ENCODE measurements at regions not wholly inside any gene's neighbourhood (a gene's known extent, or its start where the extent isn't known, plus 50 kb on each side); places are given as distances from the start of the nearest gene placed in this dataset.

- no peak for TF ChIP-seq EP300 (conservative IDR thresholded peaks at IDR 0.05; ENCODE audit: poor library complexity, severe bottlenecking)
- TF ChIP-seq CTCF (IDR thresholded peaks at IDR 0.05; ENCODE audit: poor library complexity, severe bottlenecking): no peak
- TF ChIP-seq POLR2AphosphoS5 (IDR thresholded peaks at IDR 0.05): no peak
- TF ChIP-seq, protein P1, sequence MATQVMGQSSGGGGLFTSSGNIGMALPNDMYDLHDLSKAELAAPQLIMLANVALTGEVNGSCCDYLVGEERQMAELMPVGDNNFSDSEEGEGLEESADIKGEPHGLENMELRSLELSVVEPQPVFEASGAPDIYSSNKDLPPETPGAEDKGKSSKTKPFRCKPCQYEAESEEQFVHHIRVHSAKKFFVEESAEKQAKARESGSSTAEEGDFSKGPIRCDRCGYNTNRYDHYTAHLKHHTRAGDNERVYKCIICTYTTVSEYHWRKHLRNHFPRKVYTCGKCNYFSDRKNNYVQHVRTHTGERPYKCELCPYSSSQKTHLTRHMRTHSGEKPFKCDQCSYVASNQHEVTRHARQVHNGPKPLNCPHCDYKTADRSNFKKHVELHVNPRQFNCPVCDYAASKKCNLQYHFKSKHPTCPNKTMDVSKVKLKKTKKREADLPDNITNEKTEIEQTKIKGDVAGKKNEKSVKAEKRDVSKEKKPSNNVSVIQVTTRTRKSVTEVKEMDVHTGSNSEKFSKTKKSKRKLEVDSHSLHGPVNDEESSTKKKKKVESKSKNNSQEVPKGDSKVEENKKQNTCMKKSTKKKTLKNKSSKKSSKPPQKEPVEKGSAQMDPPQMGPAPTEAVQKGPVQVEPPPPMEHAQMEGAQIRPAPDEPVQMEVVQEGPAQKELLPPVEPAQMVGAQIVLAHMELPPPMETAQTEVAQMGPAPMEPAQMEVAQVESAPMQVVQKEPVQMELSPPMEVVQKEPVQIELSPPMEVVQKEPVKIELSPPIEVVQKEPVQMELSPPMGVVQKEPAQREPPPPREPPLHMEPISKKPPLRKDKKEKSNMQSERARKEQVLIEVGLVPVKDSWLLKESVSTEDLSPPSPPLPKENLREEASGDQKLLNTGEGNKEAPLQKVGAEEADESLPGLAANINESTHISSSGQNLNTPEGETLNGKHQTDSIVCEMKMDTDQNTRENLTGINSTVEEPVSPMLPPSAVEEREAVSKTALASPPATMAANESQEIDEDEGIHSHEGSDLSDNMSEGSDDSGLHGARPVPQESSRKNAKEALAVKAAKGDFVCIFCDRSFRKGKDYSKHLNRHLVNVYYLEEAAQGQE (IDR thresholded peaks at IDR 0.05; ENCODE audit: borderline replicate concordance): no peak
- no peak for TF ChIP-seq EZH2 (IDR thresholded peaks at IDR 0.05; ENCODE audit: borderline replicate concordance, insufficient read depth, low read length, poor library complexity, severe bottlenecking)
- no peak for TF ChIP-seq RAD21 (conservative IDR thresholded peaks at IDR 0.05)
- TF ChIP-seq MXI1 (conservative IDR thresholded peaks at IDR 0.05; ENCODE audit: poor library complexity, severe bottlenecking): no peak
- TF ChIP-seq TAF1 (IDR thresholded peaks at IDR 0.05; ENCODE audit: low read depth): no peak
- no peak for TF ChIP-seq SMC3 (conservative IDR thresholded peaks at IDR 0.05; ENCODE audit: poor library complexity)
Observed at GRCh38 chr4:171727185-171727584, 86.0 kb upstream of the GALNTL6 start.
